GM18507 (cell line): ENCODE measurements at regions not wholly inside any gene's neighbourhood (a gene's known extent, or its start where the extent isn't known, plus 50 kb on each side); places are given as distances from the start of the nearest gene placed in this dataset.
"Not testable (repeated sequence)": the region's sequence is repeated elsewhere in the genome, so short reads cannot be mapped to it uniquely, and the experiment has no call there.

ENCODE experiments used
- DNase-seq: peaks from one replicate; pipeline ENCODE4 v3.0.0; 2011; ENCODE audit warnings: low read depth; ENCODE audit not compliant: insufficient read length; ENCODE audit errors: extremely low spot score
- FAIRE-seq: peaks from 2 replicates; lab custom pipeline; 2011; peaks lifted over from hg19 to GRCh38; lab: Jason Lieb, UNC

GRCh38 chr15:81786776-81787175 is 259.0 kb downstream of the MEX3B start:
- FAIRE-seq = no peak

GRCh38 chr15:81785679-81786078 is 260.1 kb downstream of the MEX3B start:
- FAIRE-seq (no peak), DNase-seq (no peak)

More at GRCh38 chr15:81786776-81787175, 259.0 kb downstream of the MEX3B start:
- no peak for DNase-seq

- FAIRE-seq (no peak), DNase-seq (no peak)
Observed at GRCh38 chr15:81785181-81785580, 260.6 kb downstream of the MEX3B start.

- FAIRE-seq (no peak), DNase-seq (no peak)
Observed at GRCh38 chr15:81784751-81785150, 261.1 kb downstream of the MEX3B start.

GRCh38 chr15:81783586-81783985 is 262.2 kb downstream of the MEX3B start:
- no peak for FAIRE-seq
- no peak for DNase-seq

GRCh38 chr15:81783076-81783475 is 262.7 kb downstream of the MEX3B start:
- no peak for FAIRE-seq
- no peak for DNase-seq

GRCh38 chr15:81781395-81781794 is 264.4 kb downstream of the MEX3B start:
- FAIRE-seq (no peak), DNase-seq (no peak)

GRCh38 chr15:81780966-81781365 is 264.9 kb downstream of the MEX3B start:
- FAIRE-seq = no peak

GRCh38 chr15:81779181-81779580 is 266.6 kb downstream of the MEX3B start:
- FAIRE-seq = no peak
- no peak for DNase-seq

More at GRCh38 chr15:81780966-81781365, 264.9 kb downstream of the MEX3B start:
- no peak for DNase-seq

- FAIRE-seq (no peak), DNase-seq (no peak)
Observed at GRCh38 chr15:81777546-81777945, 268.3 kb downstream of the MEX3B start.

GRCh38 chr15:81776976-81777375 is 268.8 kb downstream of the MEX3B start:
- no peak for DNase-seq
- no peak for FAIRE-seq

- not testable (repeated sequence) for FAIRE-seq, DNase-seq
Observed at GRCh38 chr15:81775779-81776178, 270.0 kb downstream of the MEX3B start.

GRCh38 chr15:81774309-81774708 is 271.5 kb downstream of the MEX3B start:
- DNase-seq (no peak), FAIRE-seq (no peak)

GRCh38 chr15:81768773-81769172 is 277.0 kb downstream of the MEX3B start:
- DNase-seq (no peak), FAIRE-seq (no peak)

GRCh38 chr15:81766829-81767475 is 278.9 kb downstream of the MEX3B start:
- DNase-seq (no peak), FAIRE-seq (no peak)

GRCh38 chr15:81765816-81766215 is 280.0 kb downstream of the MEX3B start:
- FAIRE-seq (no peak), DNase-seq (no peak)

GRCh38 chr15:81763304-81763703 is 282.5 kb downstream of the MEX3B start:
- FAIRE-seq (no peak), DNase-seq (no peak)

- no peak for FAIRE-seq
- DNase-seq = no peak
Observed at GRCh38 chr15:81760686-81761085, 285.1 kb downstream of the MEX3B start.

GRCh38 chr15:81758818-81759284 is 287.0 kb downstream of the MEX3B start:
- no peak for FAIRE-seq
- DNase-seq = no peak

GRCh38 chr15:81755626-81756025 is 290.2 kb downstream of the MEX3B start:
- FAIRE-seq (no peak), DNase-seq (no peak)

- DNase-seq = no peak
- no peak for FAIRE-seq
Observed at GRCh38 chr15:81754078-81754477, 291.7 kb downstream of the MEX3B start.

GRCh38 chr15:81752974-81753373 is 292.8 kb downstream of the MEX3B start:
- FAIRE-seq = no peak
- DNase-seq = no peak
